HG03159 (cell line): ENCODE measurements at regions not wholly inside any gene's neighbourhood (a gene's known extent, or its start where the extent isn't known, plus 50 kb on each side); places are given as distances from the start of the nearest gene placed in this dataset.

Source experiments
- ATAC-seq: cut with Tn5 transposase; IDR thresholded peaks from one replicate; pipeline ENCODE4 v1.9.1; 2021; ENCODE audit warnings: mild to moderate bottlenecking, moderate library complexity; ENCODE audit not compliant: unreplicated experiment

GRCh38 chr10:14468023-14468441 is 137.3 kb upstream of the FRMD4A start:
- ATAC-seq, result no peak

GRCh38 chr10:14466257-14466656 is 135.5 kb upstream of the FRMD4A start:
- no peak for ATAC-seq

- ATAC-seq, result no peak
Observed at GRCh38 chr10:14460447-14460846, 129.7 kb upstream of the FRMD4A start.

- ATAC-seq, result no peak
Observed at GRCh38 chr10:14459665-14460064, 128.9 kb upstream of the FRMD4A start.

GRCh38 chr10:14456870-14457266 is 126.1 kb upstream of the FRMD4A start:
- no peak for ATAC-seq

GRCh38 chr10:14456218-14456869 is 125.6 kb upstream of the FRMD4A start:
- ATAC-seq, result no peak

- no peak for ATAC-seq
Observed at GRCh38 chr10:14454629-14455028, 123.9 kb upstream of the FRMD4A start.

GRCh38 chr10:14454206-14454605 is 123.5 kb upstream of the FRMD4A start:
- no peak for ATAC-seq

GRCh38 chr10:14453593-14453992 is 122.9 kb upstream of the FRMD4A start:
- no peak for ATAC-seq

GRCh38 chr10:14451341-14451740 is 120.6 kb upstream of the FRMD4A start:
- ATAC-seq, result no peak

GRCh38 chr10:14450041-14450491 is 119.3 kb upstream of the FRMD4A start:
- no peak for ATAC-seq

- ATAC-seq, result no peak
Observed at GRCh38 chr10:14449293-14449815, 118.6 kb upstream of the FRMD4A start.

GRCh38 chr10:14448197-14448990 is 117.7 kb upstream of the FRMD4A start:
- ATAC-seq, result no peak

GRCh38 chr10:14447094-14447839 is 116.5 kb upstream of the FRMD4A start:
- no peak for ATAC-seq

- no peak for ATAC-seq
Observed at GRCh38 chr10:14439451-14440259, 108.9 kb upstream of the FRMD4A start.

GRCh38 chr10:14438576-14438975 is 107.9 kb upstream of the FRMD4A start:
- no peak for ATAC-seq

GRCh38 chr10:14438057-14438456 is 107.3 kb upstream of the FRMD4A start:
- no peak for ATAC-seq

- no peak for ATAC-seq
Observed at GRCh38 chr10:14435976-14436632, 105.4 kb upstream of the FRMD4A start.

- no peak for ATAC-seq
Observed at GRCh38 chr10:14433147-14433546, 102.4 kb upstream of the FRMD4A start.

- ATAC-seq, result no peak
Observed at GRCh38 chr10:14431868-14432267, 101.1 kb upstream of the FRMD4A start.
